ENCODE measurements at regions not wholly inside any gene's neighbourhood (a gene's known extent, or its start where the extent isn't known, plus 50 kb on each side); places are given as distances from the start of the nearest gene placed in this dataset.
A peak's percentile ranks its signal among the peaks of the same experiment; 100 is the strongest.
"Not testable (repeated sequence)": the region's sequence is repeated elsewhere in the genome, so short reads cannot be mapped to it uniquely, and the experiment has no call there.

DNA sequence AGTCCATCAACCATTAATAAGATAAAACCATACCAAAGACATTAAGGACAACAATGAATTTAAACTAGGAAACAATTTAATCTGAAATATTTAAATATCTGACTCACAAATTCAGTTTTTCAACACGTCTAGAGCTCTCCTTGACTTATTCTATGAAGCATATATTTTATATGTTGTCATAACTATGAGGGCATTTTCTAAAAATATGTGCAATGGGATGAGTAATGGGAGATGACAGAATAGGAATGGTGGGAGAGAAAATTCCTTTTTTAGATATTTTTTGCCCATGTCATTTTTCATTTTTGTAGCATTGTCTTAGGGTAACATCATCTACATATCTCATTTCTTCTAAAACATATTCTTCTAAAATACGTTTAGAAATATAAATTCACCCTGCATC lies 79.2 kb upstream of the CDH2 start (continued):
- TF ChIP-seq, protein P1, sequence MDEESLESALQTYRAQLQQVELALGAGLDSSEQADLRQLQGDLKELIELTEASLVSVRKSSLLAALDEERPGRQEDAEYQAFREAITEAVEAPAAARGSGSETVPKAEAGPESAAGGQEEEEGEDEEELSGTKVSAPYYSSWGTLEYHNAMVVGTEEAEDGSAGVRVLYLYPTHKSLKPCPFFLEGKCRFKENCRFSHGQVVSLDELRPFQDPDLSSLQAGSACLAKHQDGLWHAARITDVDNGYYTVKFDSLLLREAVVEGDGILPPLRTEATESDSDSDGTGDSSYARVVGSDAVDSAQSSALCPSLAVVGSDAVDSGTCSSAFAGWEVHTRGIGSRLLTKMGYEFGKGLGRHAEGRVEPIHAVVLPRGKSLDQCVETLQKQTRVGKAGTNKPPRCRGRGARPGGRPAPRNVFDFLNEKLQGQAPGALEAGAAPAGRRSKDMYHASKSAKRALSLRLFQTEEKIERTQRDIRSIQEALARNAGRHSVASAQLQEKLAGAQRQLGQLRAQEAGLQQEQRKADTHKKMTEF (CRISPR knock-in tag; IDR thresholded peaks at IDR 0.05) = no peak

DNA sequence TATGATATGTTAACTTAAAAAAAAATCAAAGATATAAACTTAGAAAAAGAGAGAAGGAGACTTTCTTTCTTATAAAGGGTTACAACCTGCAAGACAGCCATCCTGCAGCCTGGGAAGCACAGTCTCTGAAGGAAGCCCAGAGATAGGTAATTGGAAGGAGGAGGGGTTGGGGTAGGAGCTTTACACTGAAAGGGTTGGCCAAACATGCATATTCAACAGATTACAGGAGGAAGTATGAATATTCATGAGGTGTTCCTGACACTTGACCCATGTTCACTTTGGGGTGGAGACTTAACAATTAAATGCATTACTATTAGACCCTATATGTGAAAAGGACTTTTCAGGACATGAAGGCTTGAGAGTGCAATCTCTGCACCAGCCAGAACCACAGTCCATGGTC lies 71.7 kb upstream of the CDH2 start:
- Histone ChIP-seq H3K9ac (ENCODE audit: insufficient read depth, low read depth, low read length) (no peak overlapping the region), H3K4me1 (ENCODE audit: insufficient read depth, low read length) (no peaks in the 10 kb centered on the region), H3K36me3 (replicated peaks in 1 of 2; ENCODE audit: control insufficient read depth in 1 of 2, insufficient read depth in 2 of 2, low read length in 2 of 2) (no peaks in the 10 kb centered on the region), H3K4me2 (ENCODE audit: low read depth, low read length) (no peak overlapping the region), H2AFZ (ENCODE audit: low read length) (no peak overlapping the region), H3K9me3 (ENCODE audit: low read length) (no peaks in the 10 kb centered on the region), H3K79me2 (ENCODE audit: insufficient read depth, low read length) (no peaks in the 10 kb centered on the region), H3K27me3 (ENCODE audit: control insufficient read depth in 1 of 2, insufficient read depth in 2 of 2, low read length in 2 of 2) (no peaks in the 10 kb centered on the region), H4K20me1 (ENCODE audit: insufficient read depth, low read length) (no peaks in the 10 kb centered on the region), H3K27ac (ENCODE audit: extremely low read length, insufficient read depth, low read length) (no peak overlapping the region), H3K4me3 (replicated peaks in 1 of 3; ENCODE audit: insufficient read depth in 1 of 3, low read depth in 2 of 3, low read length in 3 of 3) (no peak overlapping the region)
- DNase-seq (ENCODE audit: low spot score) (no peak), FAIRE-seq (no peak), ATAC-seq (no peak)
- in situ Hi-C loops (cut with HindIII; ENCODE audit: extremely low pct_ligation_motif_present, low pct_unique_long_range_greater_than_20kb) (no loop called here), intact Hi-C loops (cut with micrococcal nuclease; ENCODE audit: unreplicated experiment) (no loop called here)
- TF ChIP-seq, protein P1 (CRISPR knock-in tag; IDR thresholded peaks at IDR 0.05) = no peak
- no peak for TF ChIP-seq IKZF1 (IDR thresholded peaks at IDR 0.05)
- TF ChIP-seq HIVEP1 (CRISPR knock-in tag; IDR thresholded peaks at IDR 0.05) = no peak
- POLR2A ChIA-PET = no interaction called here
- no TSS peak for BruUV-seq (replicated peaks)
- CTCF ChIA-PET (ENCODE audit: low intra/inter-chr PET ratio, low total read pairs) = no interaction called here

DNA sequence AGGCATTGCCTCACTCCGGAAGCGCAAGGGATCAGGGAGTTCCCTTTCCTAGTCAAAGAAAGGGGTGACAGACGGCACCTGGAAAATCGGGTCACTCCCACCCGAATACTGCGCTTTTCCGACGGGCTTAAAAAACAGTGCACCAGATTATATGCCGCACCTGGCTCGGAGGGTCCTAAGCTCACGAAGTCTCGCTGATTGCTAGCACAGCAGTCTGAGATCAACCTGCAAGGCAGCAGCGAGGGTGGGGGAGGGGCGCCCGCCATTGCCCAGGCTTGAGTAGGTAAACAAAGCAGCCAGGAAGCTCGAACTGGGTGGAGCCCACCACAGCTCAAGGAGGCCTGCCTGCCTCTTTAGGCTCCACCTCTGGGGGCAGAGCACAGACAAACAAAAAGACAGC lies 63.7 kb upstream of the CDH2 start:
- H3K9ac ChIP-seq (ENCODE audit: insufficient read depth, low read depth, low read length); in situ Hi-C loops (cut with HindIII; ENCODE audit: extremely low pct_ligation_motif_present, low pct_unique_long_range_greater_than_20kb); TF ChIP-seq FOXA1 (IDR thresholded peaks at IDR 0.05): not testable (repeated sequence)
- TF ChIP-seq, protein P2, sequence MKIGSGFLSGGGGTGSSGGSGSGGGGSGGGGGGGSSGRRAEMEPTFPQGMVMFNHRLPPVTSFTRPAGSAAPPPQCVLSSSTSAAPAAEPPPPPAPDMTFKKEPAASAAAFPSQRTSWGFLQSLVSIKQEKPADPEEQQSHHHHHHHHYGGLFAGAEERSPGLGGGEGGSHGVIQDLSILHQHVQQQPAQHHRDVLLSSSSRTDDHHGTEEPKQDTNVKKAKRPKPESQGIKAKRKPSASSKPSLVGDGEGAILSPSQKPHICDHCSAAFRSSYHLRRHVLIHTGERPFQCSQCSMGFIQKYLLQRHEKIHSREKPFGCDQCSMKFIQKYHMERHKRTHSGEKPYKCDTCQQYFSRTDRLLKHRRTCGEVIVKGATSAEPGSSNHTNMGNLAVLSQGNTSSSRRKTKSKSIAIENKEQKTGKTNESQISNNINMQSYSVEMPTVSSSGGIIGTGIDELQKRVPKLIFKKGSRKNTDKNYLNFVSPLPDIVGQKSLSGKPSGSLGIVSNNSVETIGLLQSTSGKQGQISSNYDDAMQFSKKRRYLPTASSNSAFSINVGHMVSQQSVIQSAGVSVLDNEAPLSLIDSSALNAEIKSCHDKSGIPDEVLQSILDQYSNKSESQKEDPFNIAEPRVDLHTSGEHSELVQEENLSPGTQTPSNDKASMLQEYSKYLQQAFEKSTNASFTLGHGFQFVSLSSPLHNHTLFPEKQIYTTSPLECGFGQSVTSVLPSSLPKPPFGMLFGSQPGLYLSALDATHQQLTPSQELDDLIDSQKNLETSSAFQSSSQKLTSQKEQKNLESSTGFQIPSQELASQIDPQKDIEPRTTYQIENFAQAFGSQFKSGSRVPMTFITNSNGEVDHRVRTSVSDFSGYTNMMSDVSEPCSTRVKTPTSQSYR (CRISPR knock-in tag; IDR thresholded peaks at IDR 0.05; ENCODE audit: borderline replicate concordance) = peak; percentile 89
- 0 out of 2 replicates have a peak, but pooled peaks have one; percentile 22 for TF ChIP-seq FOXA1 (CRISPR knock-in tag; IDR thresholded peaks at IDR 0.05)
- TF ChIP-seq FOXA3 (CRISPR knock-in tag; IDR thresholded peaks at IDR 0.05) = 0 out of 2 replicates have a peak, but pooled peaks have one; percentile 29
- TF ChIP-seq, protein P3, sequence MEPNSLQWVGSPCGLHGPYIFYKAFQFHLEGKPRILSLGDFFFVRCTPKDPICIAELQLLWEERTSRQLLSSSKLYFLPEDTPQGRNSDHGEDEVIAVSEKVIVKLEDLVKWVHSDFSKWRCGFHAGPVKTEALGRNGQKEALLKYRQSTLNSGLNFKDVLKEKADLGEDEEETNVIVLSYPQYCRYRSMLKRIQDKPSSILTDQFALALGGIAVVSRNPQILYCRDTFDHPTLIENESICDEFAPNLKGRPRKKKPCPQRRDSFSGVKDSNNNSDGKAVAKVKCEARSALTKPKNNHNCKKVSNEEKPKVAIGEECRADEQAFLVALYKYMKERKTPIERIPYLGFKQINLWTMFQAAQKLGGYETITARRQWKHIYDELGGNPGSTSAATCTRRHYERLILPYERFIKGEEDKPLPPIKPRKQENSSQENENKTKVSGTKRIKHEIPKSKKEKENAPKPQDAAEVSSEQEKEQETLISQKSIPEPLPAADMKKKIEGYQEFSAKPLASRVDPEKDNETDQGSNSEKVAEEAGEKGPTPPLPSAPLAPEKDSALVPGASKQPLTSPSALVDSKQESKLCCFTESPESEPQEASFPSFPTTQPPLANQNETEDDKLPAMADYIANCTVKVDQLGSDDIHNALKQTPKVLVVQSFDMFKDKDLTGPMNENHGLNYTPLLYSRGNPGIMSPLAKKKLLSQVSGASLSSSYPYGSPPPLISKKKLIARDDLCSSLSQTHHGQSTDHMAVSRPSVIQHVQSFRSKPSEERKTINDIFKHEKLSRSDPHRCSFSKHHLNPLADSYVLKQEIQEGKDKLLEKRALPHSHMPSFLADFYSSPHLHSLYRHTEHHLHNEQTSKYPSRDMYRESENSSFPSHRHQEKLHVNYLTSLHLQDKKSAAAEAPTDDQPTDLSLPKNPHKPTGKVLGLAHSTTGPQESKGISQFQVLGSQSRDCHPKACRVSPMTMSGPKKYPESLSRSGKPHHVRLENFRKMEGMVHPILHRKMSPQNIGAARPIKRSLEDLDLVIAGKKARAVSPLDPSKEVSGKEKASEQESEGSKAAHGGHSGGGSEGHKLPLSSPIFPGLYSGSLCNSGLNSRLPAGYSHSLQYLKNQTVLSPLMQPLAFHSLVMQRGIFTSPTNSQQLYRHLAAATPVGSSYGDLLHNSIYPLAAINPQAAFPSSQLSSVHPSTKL (CRISPR knock-in tag; IDR thresholded peaks at IDR 0.05) = peak; percentile 18; the same call in 1 of the 2 replicates

More for the DNA sequence above, 63.7 kb upstream of the CDH2 start:
- intact Hi-C loops (cut with micrococcal nuclease; ENCODE audit: unreplicated experiment); H3K79me2 ChIP-seq (ENCODE audit: insufficient read depth, low read length); DNase-seq (ENCODE audit: low spot score); H3K4me3 ChIP-seq (replicated peaks in 1 of 3; ENCODE audit: insufficient read depth in 1 of 3, low read depth in 2 of 3, low read length in 3 of 3); H3K27me3 ChIP-seq (ENCODE audit: control insufficient read depth in 1 of 2, insufficient read depth in 2 of 2, low read length in 2 of 2); H3K36me3 ChIP-seq (replicated peaks in 1 of 2; ENCODE audit: control insufficient read depth in 1 of 2, insufficient read depth in 2 of 2, low read length in 2 of 2); H3K4me1 ChIP-seq (ENCODE audit: insufficient read depth, low read length); H2AFZ ChIP-seq (ENCODE audit: low read length); FAIRE-seq; ATAC-seq; CTCF ChIA-PET (ENCODE audit: low intra/inter-chr PET ratio, low total read pairs); H4K20me1 ChIP-seq (ENCODE audit: insufficient read depth, low read length); H3K27ac ChIP-seq (ENCODE audit: extremely low read length, insufficient read depth, low read length); BruUV-seq (replicated peaks); H3K9me3 ChIP-seq (ENCODE audit: low read length); POLR2A ChIA-PET: not testable (repeated sequence)
- H3K4me2 ChIP-seq (ENCODE audit: low read depth, low read length) = peak overlapping the region; percentile 18; the same call in 1 of the 2 replicates
- 72% methylated on average over 11 of the region's 16 CpGs for WGBS (ENCODE audit: low lambda C conversion rate)
